NB4 (cell line): ENCODE measurements at regions not wholly inside any gene's neighbourhood (a gene's known extent, or its start where the extent isn't known, plus 50 kb on each side); places are given as distances from the start of the nearest gene placed in this dataset.

Experiments
- DNase-seq: peaks from one replicate; pipeline ENCODE4 v3.0.0; 2010; ENCODE audit warnings: low read depth
- H3K4me3 ChIP-seq: one replicate; pipeline ENCODE4 v1.5.1; 2011; ENCODE audit warnings: mild to moderate bottlenecking, low read depth, low read length, moderate library complexity
- CTCF ChIP-seq: IDR thresholded peaks from one replicate; pipeline ENCODE4 v1.5.1; 2012; ENCODE audit warnings: low read depth, low read length
- MAX ChIP-seq: IDR thresholded peaks from 2 replicates; pipeline ENCODE4 v1.6.1; 2011; ENCODE audit warnings: low read depth, low read length
- MYC ChIP-seq: IDR thresholded peaks from 2 replicates; pipeline ENCODE4 v1.6.1; 2011; ENCODE audit warnings: low read depth, low read length
- POLR2A ChIP-seq: IDR thresholded peaks from 2 replicates; pipeline ENCODE4 v1.6.1; 2011; ENCODE audit warnings: mild to moderate bottlenecking; ENCODE audit not compliant: insufficient read length; ENCODE audit errors: extremely low read depth

- DNase-seq, result no peak
- no peak overlapping the region for H3K4me3 ChIP-seq
- no peak for TF ChIP-seq CTCF
- no peak for TF ChIP-seq MYC
- no peak for TF ChIP-seq POLR2A
- no peak for TF ChIP-seq MAX
Observed at GRCh38 chr1:38197312-38198061, 150.9 kb upstream of the POU3F1 start.

- no peak for DNase-seq
- H3K4me3 ChIP-seq, result no peak overlapping the region
- no peak for TF ChIP-seq CTCF
- no peak for TF ChIP-seq MAX
- TF ChIP-seq MYC, result no peak
- no peak for TF ChIP-seq POLR2A
Observed at GRCh38 chr1:38194472-38194871, 147.9 kb upstream of the POU3F1 start.

- TF ChIP-seq MAX (no peak), CTCF (no peak), MYC (no peak)
- no peak for DNase-seq
- H3K4me3 ChIP-seq, result no peak overlapping the region
Observed at GRCh38 chr1:38193040-38193439, 146.4 kb upstream of the POU3F1 start.

- no peak for TF ChIP-seq POLR2A
- TF ChIP-seq MAX, result no peak
- TF ChIP-seq MYC, result no peak
- no peak for TF ChIP-seq CTCF
- no peak for DNase-seq
- no peak overlapping the region for H3K4me3 ChIP-seq
Observed at GRCh38 chr1:38191461-38191860, 144.9 kb upstream of the POU3F1 start.

- peak; percentile 9 for DNase-seq
- no peak overlapping the region for H3K4me3 ChIP-seq
- TF ChIP-seq MAX (no peak), POLR2A (no peak), CTCF (no peak), MYC (no peak)
Observed at GRCh38 chr1:38190983-38191382, 144.4 kb upstream of the POU3F1 start.

GRCh38 chr1:38187552-38187951 is 141.0 kb upstream of the POU3F1 start:
- no peak overlapping the region for H3K4me3 ChIP-seq
- TF ChIP-seq MAX (no peak), MYC (no peak), POLR2A (no peak), CTCF (no peak)
- DNase-seq, result no peak
